GM21723 (cell line): ENCODE measurements at regions not wholly inside any gene's neighbourhood (a gene's known extent, or its start where the extent isn't known, plus 50 kb on each side); places are given as distances from the start of the nearest gene placed in this dataset.
A peak's percentile ranks its signal among the peaks of the same experiment; 100 is the strongest.
"Not testable (repeated sequence)": the region's sequence is repeated elsewhere in the genome, so short reads cannot be mapped to it uniquely, and the experiment has no call there.

Experiments
- ATAC-seq: cut with Tn5 transposase; IDR thresholded peaks from one replicate; pipeline ENCODE4 v1.9.1; 2021; ENCODE audit warnings: mild to moderate bottlenecking, moderate library complexity; ENCODE audit not compliant: unreplicated experiment

DNA sequence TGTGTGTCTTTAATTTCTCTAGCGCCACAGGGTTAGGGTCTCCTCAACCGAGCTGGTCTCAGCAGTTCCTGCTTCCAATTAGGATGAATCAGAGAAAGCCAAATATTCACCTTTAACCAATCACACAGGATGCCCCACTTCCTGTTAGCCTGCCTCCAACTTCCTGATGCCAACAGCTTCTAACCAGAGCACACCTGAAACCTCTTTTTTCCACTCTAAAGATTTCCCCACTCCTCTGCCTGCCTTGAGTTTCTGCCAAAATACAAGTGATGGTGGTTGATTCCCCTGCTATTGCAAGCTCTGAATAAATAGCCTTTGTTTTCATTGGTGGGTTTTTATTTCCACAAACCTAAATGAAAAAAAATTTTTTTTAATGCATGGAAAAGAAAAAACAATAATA is 144.7 kb upstream of the UST start:
- no peak for ATAC-seq

DNA sequence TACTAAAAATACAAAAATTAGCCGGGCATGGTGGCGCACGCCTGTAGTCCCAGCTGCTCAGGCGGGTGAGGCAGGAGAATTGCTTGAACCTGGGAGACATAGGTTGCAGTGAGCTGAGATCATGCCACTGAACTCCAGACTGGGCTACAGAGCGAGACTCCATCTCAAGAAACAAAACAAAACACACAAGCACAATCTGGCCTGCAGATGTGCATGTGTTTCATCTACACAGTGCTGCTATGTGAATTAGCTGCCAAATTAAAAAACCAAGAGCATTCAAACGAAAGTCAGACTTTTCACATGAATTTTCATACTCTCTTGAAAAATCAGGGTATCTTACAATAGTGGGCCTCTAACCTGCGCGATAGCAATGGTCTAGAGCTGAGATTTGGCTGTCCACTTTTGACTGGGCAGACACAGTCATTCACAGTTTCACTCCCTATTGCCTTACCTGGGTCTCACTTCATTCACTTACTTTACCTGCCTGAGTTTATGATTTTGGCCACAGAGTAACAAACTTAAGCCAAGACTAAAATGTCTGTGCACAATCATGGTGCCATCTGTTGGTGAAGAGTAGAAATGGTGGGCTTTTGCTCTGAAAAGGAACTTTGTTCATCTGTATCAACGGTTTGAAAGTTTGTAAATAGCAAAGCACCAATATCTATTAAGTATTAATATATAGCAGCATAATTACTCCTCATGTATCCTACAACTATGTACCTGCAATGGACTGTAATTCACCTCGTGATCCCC is 138.5 kb upstream of the UST start:
- ATAC-seq = no peak

DNA sequence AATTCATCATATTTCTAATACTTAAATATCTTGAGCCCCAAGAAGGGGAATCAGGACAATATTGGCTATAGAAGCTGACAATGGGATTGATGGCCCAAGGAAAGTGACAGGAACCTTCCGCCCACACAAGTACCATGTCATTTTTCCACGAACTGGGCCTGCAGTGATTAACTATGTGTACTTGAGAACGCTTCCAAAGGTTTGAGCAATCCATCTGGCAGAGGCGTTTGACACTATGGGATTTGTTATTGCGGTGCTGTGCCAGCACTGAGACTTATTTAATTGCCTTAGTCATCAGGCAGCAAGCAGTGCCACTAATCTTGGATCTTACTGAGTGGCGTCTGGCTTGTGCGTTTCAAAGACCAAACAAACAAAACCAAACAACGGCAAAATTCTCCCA is 135.6 kb upstream of the UST start:
- no peak for ATAC-seq

DNA sequence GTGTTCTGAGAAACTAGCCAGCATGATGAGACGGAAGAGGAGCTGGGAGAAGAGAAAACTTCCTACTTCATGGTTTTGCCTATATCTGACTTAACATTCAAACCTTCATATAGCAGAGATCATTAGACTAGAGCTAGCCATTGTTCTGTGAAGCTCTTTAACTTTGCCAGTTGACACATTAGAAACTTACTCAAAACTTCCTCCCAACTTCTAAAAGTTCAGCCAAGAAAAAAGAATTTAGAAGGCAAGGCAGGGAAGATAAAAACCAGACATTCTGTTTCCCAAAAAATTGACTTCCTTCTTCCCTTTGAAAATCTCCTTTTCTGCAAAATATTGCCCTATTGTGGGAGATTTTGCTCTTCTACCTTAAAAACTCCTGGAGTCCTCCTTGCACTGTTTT is 134.8 kb upstream of the UST start:
- no peak for ATAC-seq

DNA sequence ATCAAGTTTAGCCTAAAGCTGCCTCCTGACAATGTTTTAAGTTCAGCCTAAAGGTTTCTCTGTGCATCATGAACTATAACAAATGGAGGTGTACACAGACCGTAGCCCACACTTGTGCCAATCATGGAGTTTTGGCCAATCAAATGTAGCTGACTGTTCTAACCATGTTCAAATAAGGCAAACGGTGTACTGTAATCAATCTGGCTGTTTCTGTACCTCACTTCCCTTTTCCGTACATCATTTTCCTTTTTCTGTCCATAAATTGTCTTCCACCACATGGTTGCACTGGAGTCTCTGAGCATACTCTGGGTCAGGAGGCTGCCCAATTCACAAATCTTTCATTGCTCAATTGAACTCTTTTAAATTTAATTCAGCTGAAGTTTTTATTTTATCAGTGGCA is 132.2 kb upstream of the UST start:
- no peak for ATAC-seq

DNA sequence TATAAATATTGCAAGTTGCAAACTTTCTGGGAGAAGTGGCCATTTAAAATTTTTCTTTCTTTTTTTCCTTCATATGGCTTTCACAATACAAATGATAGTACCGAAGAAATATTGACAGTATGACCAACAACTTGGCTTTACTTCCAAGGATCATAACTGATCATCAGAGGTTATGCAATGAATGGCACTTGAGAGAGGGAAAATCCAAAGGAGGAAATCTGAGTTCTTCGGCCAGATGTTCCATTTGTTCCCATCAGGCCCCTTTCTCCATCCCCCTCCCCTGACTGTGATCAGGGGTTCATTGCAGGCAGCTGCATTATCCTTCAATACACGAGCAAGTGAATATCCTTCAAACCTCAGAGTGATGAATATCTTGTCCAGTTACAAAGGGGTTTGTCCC is 130.0 kb upstream of the UST start:
- ATAC-seq = no peak

DNA sequence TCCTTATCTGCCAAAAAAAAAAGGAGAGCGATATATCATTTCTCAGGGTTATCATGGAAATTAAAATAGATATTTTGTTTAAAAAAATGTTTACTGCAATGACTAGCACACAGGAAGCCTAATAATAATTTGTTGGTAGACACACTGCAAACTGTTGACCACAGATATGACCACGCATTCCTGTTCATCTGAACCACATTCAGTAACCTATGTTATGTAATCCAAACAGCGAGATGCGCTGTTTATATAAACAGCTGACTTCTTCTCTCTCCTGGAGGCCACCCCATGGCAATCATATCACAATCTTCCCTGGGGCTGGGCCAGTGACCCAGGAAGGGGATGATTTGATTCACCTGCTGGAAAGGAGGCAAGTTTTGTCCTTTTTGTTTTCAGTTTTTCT is 129.3 kb upstream of the UST start:
- ATAC-seq = no peak

DNA sequence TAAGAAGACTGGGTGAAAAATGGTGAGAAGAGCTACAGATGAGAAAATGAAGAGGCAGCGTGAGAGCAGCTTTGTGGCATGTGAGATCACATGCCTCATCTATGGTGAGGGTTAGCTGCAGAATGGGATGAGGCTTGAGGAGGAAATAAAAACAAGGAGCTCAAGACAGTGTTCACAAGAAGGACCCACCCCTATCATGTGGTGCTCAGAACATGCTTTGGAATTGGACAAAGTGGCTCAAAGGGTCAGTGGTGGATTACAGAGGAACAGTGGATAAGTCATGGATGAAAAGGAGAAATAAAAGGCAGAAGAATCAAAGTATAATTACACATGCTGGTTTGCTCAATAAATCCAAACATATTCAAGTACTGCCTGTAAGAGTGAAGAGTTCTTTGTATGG is 126.9 kb upstream of the UST start:
- ATAC-seq = no peak

DNA sequence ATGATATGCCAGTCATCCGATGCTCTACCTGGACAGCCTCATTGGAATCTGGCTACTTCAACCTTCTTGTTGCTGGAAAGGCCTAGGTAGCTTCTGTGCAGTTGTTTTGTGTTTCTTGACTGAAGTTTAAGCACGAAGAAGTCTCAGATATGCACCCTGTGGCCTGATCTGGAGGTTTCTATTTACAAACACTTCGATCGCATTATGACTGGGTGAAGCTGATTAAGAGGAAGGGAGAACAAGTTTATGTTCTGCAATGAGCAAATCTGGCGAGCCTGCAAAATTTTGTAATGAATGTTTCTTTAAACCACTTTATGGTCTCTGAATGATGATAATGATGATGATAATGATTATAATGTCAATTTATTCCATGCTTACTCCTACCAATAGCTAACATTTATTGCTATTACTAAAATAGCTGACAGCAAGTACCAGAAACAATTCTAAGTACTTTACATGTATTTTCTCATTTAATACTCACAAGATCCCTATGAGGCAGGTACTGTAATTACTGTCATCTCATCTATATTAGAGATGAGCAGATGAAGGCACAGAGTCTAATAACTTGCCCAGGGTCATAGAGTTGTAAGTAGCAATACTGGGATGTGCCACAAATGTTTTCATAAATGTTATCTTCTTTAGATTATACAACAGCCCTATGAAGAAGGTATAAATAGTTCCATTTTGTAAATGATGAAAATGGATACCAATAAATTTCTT is 126.1 kb upstream of the UST start:
- peak; percentile 85 for ATAC-seq

DNA sequence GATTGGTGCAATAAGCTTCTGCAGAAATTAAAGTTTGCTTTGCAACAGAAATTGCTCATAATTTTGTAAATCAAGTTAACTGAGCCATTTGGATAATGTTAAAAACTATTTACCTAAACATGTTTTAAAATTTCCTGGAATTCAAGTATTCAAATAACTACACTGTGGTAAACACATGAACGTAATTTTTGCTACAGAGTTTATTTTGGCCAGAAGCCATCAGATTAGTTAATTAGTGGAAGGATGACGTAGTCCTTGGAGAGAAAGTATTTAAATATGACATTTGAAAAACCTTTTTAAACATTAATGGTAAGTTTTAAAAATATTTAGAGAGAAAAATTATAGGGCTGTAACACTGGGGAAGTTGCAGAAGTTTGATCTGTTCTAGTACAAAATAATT is 121.2 kb upstream of the UST start:
- ATAC-seq = no peak

DNA sequence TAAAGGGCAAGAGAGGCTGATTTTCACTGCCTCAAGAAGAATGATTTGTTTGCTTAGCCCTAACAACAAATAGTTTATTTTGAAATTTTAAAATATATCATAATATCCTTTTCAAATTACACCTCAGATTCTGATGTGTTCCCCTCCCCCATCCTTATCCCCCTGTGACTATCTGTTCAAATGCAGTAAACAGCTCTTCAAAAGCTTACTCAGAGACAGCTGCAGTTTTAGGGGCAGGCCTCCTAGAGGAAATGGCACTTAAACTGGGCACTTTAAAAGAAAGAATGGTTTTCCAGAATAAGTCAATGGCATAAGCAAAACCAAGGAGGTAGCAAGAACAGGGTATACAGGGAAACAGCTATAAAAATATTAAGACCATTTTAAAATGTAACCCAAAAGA is 118.6 kb upstream of the UST start:
- ATAC-seq = no peak

DNA sequence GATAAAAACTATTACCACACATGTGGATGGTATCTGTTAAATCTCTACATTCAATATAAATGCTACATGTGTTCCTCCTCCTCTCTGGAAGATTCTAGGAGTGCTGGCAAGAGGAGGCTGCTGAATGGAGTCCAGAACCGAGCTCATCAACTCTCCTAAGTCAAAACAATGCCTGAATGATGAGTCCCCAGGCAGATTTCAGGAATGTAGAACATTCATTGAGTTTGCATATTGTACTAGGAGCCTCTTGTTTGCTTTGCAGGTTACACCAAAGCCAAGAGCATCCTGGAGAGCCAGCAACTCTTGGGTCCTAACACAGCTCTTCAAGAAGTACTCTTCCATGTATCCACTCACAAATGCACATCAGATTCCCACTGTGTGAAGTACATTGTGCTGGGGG is 117.6 kb upstream of the UST start:
- no peak for ATAC-seq

DNA sequence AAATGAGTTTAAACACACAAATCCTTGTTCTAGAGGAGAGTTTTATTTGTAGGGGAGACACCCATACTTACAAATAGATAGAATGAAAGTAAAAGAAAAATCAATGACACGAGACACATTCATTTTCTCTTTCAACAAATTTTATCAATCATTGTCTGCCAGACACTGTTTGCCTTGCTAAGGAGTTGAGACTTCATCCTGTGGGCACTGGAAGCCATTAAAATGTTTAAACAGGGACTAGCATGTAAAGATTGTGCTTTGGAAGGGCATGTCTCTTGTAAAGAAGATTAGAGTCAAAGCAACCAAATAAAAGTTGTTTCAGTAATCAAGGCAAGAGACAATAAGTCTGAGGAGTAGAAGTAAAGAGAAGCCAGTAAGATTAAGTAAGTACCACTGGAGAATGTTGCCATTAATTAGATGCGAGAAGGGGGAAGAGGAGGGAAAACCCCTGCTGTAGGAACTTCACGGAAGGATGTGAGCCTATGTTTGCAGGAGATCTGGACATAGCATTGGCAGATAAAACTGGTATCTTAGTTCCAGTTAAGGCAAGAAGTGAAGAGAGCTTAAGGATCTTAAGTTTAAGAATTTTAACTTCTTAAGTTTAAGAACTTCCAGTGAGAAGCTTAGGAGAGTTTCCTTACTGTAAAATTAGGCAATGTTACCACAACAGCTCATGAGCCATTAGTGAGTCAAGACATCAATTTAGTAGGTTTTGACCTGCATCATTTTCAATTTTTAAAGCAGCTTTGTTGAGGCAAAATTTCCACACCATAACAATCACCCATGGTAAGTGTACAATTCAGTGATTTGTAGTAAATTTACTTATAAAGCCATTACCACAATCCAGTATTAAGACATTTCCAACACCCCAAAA is 117.0 kb upstream of the UST start:
- ATAC-seq = no peak

DNA sequence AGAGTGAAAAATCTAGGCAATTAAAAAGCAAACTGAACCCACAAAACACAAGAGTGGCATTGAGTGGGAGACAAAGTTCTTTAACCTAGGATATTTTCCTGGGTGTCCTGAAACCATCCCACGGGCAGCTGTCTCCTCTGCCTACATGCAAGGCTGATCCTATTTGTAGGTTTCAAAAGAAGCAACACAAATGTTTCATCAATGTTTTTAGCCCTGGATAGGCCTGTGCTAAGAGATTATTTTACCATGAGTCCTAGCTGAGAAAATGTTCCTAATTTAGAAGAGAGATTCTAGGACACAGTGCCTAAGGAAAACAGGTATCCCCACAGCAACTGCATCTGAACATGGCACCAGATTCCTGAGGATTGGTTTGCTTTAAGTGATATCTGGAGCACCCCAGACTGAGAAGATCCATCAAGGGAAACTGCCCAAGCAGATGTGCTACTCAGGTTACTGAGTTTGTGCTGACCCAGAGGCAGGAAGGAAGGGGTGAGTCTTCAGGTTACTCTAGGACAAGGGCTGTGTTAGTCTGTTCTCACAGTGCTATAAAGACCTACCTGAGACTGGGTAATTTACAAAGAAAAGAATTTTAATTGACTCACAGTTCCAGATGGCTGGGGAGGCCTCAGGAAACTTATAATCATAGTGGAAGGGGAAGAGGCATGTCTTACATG is 111.6 kb upstream of the UST start:
- no peak for ATAC-seq

DNA sequence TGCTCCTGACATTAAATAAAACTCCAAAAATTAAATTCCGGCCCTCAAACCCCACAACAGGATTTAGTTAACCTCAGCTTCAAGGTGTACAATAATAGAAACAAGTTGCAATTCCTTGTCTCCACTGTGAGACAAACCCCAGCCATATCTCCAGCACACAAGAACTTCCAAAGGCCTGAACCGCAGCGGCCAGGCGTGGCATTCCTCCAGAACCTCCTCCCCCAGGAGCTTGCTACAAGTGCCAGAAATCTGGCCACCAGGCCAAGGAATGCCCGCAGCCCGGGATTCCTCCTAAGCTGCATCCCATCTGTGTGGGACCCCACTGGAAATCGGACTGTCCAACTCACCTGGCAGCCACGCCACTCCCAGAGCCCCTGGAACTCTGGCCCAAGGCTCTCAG is 105.0 kb upstream of the UST start:
- not testable (repeated sequence) for ATAC-seq

DNA sequence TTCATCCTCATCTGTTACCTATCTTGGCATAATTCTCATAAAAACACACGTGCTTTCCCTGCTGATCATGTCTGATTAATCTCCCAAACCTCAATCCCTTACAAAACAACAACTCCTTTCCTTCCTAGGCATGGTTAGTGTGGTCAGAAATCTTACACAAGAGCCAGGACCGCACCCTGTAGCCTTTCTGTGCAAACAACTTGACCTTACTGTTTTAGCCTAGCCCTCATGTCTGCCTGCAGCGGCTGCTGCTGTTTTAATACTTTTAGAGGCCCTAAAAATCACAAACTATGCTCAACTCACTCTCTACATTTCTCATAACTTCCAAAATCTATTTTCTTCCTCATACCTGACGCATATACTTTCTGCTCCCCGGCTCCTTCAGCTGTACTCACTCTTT is 103.6 kb upstream of the UST start:
- not testable (repeated sequence) for ATAC-seq

DNA sequence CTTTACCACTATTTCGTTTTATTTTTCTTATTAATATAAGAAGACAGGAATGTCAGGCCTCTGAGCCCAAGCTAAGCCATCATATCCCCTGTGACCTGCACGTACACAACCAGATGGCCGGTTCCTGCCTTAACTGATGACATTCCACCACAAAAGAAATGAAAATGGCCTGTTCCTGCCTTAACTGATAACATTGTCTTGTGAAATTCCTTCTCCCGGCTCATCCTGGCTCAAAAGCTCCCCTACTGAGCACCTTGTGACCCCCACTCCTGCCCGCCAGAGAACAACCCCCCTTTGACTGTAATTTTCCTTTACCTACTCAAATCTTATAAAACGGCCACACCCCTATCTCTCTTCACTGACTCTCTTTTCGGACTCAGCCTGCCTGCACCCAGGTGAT is 101.8 kb upstream of the UST start:
- ATAC-seq = not testable (repeated sequence)

DNA sequence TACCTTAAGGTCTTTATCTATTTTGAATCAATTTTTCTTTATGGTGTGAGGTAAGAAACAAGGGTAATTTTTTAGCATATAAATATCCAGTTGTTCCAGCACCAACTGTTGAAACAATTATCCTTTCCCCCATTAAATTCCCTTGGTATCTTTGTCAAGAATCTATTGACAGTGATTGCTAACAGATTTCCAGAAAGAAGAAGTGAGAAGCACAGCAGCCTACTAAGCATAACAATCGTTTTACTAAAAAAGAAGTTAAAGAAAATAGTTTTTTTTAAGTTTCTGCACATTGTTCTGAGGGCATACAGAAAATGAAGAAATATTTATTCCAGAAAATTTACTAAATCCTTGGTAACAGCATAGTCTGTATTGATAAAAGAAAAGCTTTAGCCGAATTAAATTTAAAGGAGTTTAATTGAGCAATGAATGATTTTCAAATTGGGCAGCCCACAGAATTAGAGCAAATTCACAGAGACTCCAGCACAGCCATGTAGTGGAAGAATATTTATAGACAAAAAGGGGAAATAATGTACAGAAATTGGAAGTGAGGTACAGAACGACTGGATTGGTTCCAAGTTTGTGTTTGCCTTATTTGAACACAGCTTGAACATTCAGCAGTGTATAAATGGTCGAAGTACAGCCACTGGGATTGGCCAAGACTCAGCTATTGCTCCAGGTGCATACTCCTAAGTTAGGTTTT is 97.9 kb upstream of the UST start:
- no peak for ATAC-seq

DNA sequence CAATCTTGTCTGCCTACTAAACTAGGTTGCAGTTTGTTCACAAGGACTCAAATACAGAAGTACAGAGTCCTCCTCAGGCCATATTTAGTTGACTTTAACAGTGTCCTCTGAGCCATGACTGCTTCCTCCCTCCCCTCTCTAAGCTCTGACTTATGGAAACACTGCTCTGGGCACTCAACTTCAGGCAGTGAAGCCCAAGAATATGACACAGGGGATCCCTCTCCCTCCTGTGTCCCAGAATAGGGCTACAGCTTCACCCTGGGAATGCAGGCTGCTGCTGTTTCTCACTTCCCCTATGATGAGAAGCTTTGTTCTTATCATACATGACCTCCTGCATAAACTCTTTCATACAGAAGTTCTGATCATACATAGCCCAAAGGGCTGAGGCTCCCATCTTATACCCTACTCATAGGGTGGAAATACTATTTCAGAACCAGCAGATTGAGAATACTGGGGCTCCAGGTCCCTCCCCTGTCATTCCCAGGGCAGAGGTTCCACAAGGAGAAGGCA is 97.3 kb upstream of the UST start:
- no peak for ATAC-seq

DNA sequence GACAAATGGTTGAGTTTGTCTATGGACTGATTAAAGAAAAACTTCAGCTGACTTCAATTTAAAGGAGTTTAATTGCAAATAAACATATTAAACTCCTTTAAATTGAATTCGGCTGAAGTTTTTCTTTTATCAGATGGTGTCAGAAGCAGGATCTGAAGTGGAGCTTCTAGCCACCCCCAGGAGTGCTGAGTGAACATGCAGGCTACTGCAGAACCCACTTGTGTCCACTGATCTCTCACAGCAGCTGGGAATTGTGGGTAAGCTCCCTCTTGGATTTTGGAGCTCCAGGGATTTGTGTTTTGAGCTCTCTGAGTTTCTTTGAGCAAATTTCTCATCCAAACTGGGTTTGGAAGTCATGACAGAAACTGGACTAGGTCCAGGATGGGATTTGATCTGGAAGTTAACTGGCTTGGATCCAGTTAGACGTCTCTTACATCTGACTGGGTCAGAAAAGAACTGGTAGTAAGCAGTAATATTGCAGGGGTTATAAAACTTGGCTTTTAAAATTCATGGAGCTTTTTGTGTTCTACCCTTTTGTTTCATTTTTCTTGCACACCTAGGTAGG is 95.8 kb upstream of the UST start:
- ATAC-seq = no peak
